ENCODE measurements at regions not wholly inside any gene's neighbourhood (a gene's known extent, or its start where the extent isn't known, plus 50 kb on each side); places are given as distances from the start of the nearest gene placed in this dataset.
A peak's percentile ranks its signal among the peaks of the same experiment; 100 is the strongest.
"Not testable (repeated sequence)": the region's sequence is repeated elsewhere in the genome, so short reads cannot be mapped to it uniquely, and the experiment has no call there.

GRCh38 chr7:29701540-29701939, 104.8 kb upstream of the WIPF3 start:
- not testable (repeated sequence) for DNase-seq (ENCODE audit: low spot score)

- DNase-seq (ENCODE audit: low spot score): not testable (repeated sequence)
Measured at GRCh38 chr7:29703830-29704229, 102.5 kb upstream of the WIPF3 start.

GRCh38 chr7:29709002-29709401, 97.3 kb upstream of the WIPF3 start:
- DNase-seq (ENCODE audit: low spot score): not testable (repeated sequence)

DNA sequence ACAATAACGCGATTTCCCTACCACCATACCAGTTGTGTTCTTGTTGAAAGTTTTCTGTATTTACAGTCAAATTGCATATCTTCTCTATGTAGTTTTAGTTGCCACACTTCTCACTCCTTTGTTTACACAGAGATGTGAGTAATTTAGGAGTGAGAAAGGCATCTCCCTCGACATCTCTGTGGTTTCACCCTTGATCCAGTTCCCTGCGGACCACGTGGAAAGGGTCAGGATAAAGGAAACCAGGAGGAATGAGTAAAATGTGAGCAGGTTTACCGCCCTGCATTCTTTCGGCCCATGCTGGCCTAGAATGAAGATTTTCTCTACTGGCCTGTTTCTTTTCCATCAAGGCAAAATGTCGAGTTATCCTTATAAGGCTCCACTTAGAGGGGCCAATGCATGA, 83.2 kb upstream of the WIPF3 start:
- not testable (repeated sequence) for DNase-seq (ENCODE audit: low spot score)

- DNase-seq (ENCODE audit: low spot score): no peak
Measured at GRCh38 chr7:29723599-29723998, 82.7 kb upstream of the WIPF3 start.

DNA sequence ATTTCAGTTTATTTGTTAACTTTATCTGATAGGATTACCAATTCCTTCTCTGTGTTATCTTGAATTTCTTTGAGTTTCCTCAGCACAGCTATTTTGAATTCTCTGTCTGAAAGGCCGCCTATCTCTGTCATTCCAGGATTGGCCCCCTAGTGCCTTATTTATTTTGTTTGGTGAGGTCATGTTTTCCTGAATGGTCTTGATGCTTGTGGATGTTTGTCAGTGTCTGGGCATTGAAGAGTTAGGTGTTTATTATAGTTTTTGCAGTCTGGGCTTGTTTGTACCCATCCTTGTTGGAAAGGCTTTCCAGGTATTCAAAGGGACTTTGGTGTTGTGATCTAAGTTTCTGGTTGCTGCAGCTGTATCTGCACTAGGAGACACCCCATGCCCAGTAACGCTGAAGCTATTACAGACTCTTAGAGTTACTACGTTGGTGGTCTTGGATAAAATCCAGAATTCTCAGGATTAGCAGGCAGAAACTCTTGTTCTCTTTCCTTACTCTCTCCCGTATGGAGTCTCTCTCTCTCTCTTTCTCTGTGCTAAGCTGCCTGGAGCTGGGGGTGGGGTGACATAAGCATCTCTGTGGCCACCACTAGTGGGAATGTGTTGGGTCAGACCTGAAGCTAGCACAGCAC, 76.7 kb upstream of the WIPF3 start:
- not testable (repeated sequence) for DNase-seq (ENCODE audit: low spot score)

DNA sequence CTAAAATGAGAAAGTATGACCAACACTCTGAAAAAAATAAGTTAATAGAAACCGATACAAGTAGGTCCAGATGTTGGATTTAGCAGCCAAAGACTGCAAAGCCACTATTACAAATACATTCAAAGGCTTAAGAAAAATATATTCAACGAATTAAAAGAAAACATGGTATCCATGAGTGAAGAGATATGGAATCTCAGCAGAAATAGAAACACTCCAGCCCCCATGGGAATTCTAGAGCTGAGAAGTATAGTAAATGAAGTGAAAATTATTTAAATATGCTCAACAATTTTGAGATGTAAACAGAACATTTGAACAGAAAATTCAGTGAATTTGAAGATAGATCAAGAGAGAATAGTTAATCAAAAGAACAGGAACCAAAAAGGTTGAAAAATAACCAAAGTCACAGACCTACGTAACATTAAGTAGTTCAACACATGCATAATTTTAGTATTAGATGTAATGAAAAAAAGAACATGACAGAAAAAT, 72.0 kb upstream of the WIPF3 start:
- DNase-seq (ENCODE audit: low spot score): no peak

GRCh38 chr7:29747645-29748245, 58.6 kb upstream of the WIPF3 start:
- not testable (repeated sequence) for DNase-seq (ENCODE audit: low spot score)

DNA sequence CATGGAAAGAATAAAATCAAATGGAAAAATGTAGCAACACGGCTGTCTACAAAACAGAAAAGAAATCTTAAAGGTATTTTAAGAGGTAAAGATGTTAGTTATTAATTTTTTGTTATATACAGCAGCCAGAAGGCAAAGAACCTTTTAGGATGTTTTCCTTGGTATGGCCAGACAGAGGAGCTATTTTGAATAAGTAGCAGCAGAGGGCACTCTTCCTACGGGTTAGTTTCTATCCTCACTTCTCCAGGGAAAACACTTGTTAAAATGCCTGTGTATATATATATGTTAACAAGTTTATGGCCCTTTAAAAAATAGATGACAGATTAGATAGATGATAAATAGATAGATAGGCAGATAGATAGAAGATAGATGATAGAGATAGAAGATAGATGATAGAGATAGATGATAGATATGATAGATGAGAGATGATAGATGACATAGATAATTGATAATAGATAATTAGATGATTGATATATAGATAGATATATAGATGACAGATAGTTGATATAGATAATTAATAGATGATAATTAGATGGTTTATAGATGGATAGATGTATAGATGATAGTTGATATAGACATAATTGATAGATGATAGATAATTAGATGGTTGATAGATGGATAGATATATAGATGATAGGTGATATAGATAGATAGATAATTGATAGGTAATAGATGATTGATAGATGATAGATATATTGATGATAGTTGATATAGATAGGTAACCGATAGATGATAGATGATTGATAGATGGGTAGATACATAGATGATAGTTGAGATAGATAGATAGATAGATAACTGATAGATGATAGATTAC, 57.8 kb upstream of the WIPF3 start:
- DNase-seq (ENCODE audit: low spot score): peak; percentile 51

GRCh38 chr7:29749701-29750321, 56.5 kb upstream of the WIPF3 start:
- no peak for DNase-seq (ENCODE audit: low spot score)

GRCh38 chr7:29750373-29750940, 55.9 kb upstream of the WIPF3 start:
- not testable (repeated sequence) for DNase-seq (ENCODE audit: low spot score)

DNA sequence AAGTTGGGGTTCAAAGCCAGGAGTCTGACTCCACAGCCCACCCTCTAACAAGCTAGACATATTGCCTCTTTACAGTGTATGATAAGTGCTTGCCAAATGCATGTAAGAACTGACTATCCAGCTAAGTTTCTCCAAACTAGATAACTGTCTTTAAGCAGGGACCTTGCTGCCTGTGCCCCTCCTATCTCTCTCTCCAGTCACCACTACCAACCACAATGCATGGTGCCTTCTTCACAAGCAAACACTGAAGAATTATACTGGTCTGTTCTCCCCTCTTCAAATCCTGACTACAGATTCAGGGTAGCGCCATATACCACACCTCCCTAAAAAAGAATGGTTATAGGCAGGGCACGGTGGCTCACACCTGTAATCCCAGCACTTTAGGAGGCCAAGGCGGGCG, 55.3 kb upstream of the WIPF3 start:
- DNase-seq (ENCODE audit: low spot score): not testable (repeated sequence)

DNA sequence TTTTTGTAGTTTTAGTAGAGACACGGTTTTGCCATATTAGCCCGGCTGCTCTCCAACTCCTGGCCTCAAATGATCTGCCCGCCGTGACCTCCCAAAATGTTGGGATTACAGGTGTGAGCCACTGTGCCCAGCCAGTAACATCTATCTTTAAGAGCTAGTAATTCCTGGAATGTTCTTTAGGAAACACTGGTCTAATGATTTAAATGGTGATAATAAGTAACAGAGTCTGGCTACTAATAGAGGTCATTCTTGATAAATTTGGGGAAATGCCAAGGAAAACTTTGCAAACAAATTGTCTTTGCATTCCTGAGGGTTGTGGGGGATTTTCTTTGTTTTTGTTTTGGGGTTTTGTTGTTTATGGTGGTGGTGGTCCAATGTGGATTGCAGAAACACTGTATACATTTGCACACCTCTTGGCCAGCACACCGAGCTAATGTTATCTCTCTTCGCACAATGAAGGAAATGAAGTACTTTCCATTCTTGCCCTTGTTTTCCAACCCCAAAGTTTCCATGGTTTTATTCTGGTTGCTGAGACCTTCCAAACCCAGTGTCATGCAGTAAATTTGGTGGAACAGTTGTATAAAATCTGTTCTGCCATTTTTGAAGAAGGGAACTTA, 51.3 kb upstream of the WIPF3 start:
- no peak for DNase-seq (ENCODE audit: low spot score)
